ENCODE measurements at regions not wholly inside any gene's neighbourhood (a gene's known extent, or its start where the extent isn't known, plus 50 kb on each side); places are given as distances from the start of the nearest gene placed in this dataset.

GRCh38 chr5:56606192-56606591 lies 209.2 kb upstream of the MAP3K1 start:
- H4K20me1 ChIP-seq (ENCODE audit: insufficient read depth) = no peaks in the 10 kb centered on the region
- no peaks in the 10 kb centered on the region for H3K4me1 ChIP-seq (ENCODE audit: insufficient read depth)
- H3K27me3 ChIP-seq (replicated peaks; ENCODE audit: insufficient read depth) = peaks cover 11% of the 10 kb centered on the region
- no peaks in the 10 kb centered on the region for H3K9me3 ChIP-seq (ENCODE audit: low read depth)
- H3K4me2 ChIP-seq (ENCODE audit: unreplicated experiment) = no peak overlapping the region
- no peak overlapping the region for H2AFZ ChIP-seq
- no peaks in the 10 kb centered on the region for H3K79me2 ChIP-seq (ENCODE audit: insufficient read depth)
- whole genome bisulfite sequencing, 2 experiments (ENCODE audit: low coverage in 1 of 2, low lambda C conversion rate in 2 of 2, missing lambda C conversion rate in 2 of 2) = 83% methylated on average over 3 of the region's 3 CpGs
- no peak for DNase-seq
- H3K4me3 ChIP-seq = no peak overlapping the region
- no peaks in the 10 kb centered on the region for H3K36me3 ChIP-seq (ENCODE audit: low read depth)
- no peaks in the 10 kb centered on the region for H3F3A ChIP-seq (ENCODE audit: insufficient read depth)
- no peak overlapping the region for H3K27ac ChIP-seq
- H3K9me2 ChIP-seq (ENCODE audit: insufficient read depth) = no peaks in the 10 kb centered on the region
- no peak for TF ChIP-seq EZH2 (IDR thresholded peaks at IDR 0.05; ENCODE audit: insufficient read depth, poor library complexity, severe bottlenecking)
- TF ChIP-seq EZH2phosphoT487 (IDR thresholded peaks at IDR 0.05; ENCODE audit: insufficient read depth, low read depth) = no peak
- in situ Hi-C loops (cut with MboI) = no loop called here
- no peak overlapping the region for H3K9ac ChIP-seq

GRCh38 chr5:56605231-56605630 lies 210.1 kb upstream of the MAP3K1 start:
- H3K9me2 ChIP-seq (ENCODE audit: insufficient read depth) = no peaks in the 10 kb centered on the region

GRCh38 chr5:56601641-56602071 lies 213.7 kb upstream of the MAP3K1 start:
- no peak overlapping the region for H3K4me3 ChIP-seq
- no peaks in the 10 kb centered on the region for H3K4me1 ChIP-seq (ENCODE audit: insufficient read depth)
- H3K27me3 ChIP-seq (replicated peaks; ENCODE audit: insufficient read depth) = peaks cover 19% of the 10 kb centered on the region; the same call in 1 of the 2 replicates
- H3K4me2 ChIP-seq (ENCODE audit: unreplicated experiment) = no peak overlapping the region
- TF ChIP-seq EZH2phosphoT487 (IDR thresholded peaks at IDR 0.05; ENCODE audit: insufficient read depth, low read depth) (no peak), EZH2 (IDR thresholded peaks at IDR 0.05; ENCODE audit: insufficient read depth, poor library complexity, severe bottlenecking) (no peak)
- no peak overlapping the region for H2AFZ ChIP-seq
- no peaks in the 10 kb centered on the region for H3K36me3 ChIP-seq (ENCODE audit: low read depth)
- no peak for DNase-seq
- H3F3A ChIP-seq (ENCODE audit: insufficient read depth) = no peaks in the 10 kb centered on the region
- H3K27ac ChIP-seq = no peak overlapping the region
- H3K9me3 ChIP-seq (ENCODE audit: low read depth) = no peaks in the 10 kb centered on the region
- H3K9ac ChIP-seq = no peak overlapping the region
- in situ Hi-C loops (cut with MboI) = no loop called here
- H3K9me2 ChIP-seq (ENCODE audit: insufficient read depth) = no peaks in the 10 kb centered on the region
- no peaks in the 10 kb centered on the region for H3K79me2 ChIP-seq (ENCODE audit: insufficient read depth)
- 45 to 46% methylated on average over 3 of the region's 3 CpGs for WGBS, 2 experiments (ENCODE audit: low coverage in 1 of 2, low lambda C conversion rate in 2 of 2, missing lambda C conversion rate in 2 of 2)
- no peaks in the 10 kb centered on the region for H4K20me1 ChIP-seq (ENCODE audit: insufficient read depth)

More at GRCh38 chr5:56605231-56605630, 210.1 kb upstream of the MAP3K1 start:
- Histone ChIP-seq H3K4me3 (no peak overlapping the region), H3K4me2 (ENCODE audit: unreplicated experiment) (no peak overlapping the region), H3K27me3 (replicated peaks; ENCODE audit: insufficient read depth) (peaks cover 18% of the 10 kb centered on the region), H3K4me1 (ENCODE audit: insufficient read depth) (no peaks in the 10 kb centered on the region), H3K27ac (no peak overlapping the region), H3K9me3 (ENCODE audit: low read depth) (no peaks in the 10 kb centered on the region), H3K79me2 (ENCODE audit: insufficient read depth) (no peaks in the 10 kb centered on the region), H3F3A (ENCODE audit: insufficient read depth) (no peaks in the 10 kb centered on the region), H3K9ac (no peak overlapping the region), H2AFZ (no peak overlapping the region), H4K20me1 (ENCODE audit: insufficient read depth) (no peaks in the 10 kb centered on the region), H3K36me3 (ENCODE audit: low read depth) (no peaks in the 10 kb centered on the region)
- TF ChIP-seq EZH2phosphoT487 (IDR thresholded peaks at IDR 0.05; ENCODE audit: insufficient read depth, low read depth) (no peak), EZH2 (IDR thresholded peaks at IDR 0.05; ENCODE audit: insufficient read depth, poor library complexity, severe bottlenecking) (no peak)
- no peak for DNase-seq
- in situ Hi-C loops (cut with MboI) = no loop called here
- WGBS, 2 experiments (ENCODE audit: low coverage in 1 of 2, low lambda C conversion rate in 2 of 2, missing lambda C conversion rate in 2 of 2) = 71 to 72% methylated on average over 5 of the region's 5 CpGs

GRCh38 chr5:56598941-56599340 lies 216.4 kb upstream of the MAP3K1 start:
- Histone ChIP-seq H3K4me2 (ENCODE audit: unreplicated experiment) (no peak overlapping the region), H3K9ac (no peak overlapping the region), H3K79me2 (ENCODE audit: insufficient read depth) (no peaks in the 10 kb centered on the region), H3K4me3 (no peak overlapping the region), H3K9me3 (ENCODE audit: low read depth) (no peaks in the 10 kb centered on the region), H3K27me3 (replicated peaks; ENCODE audit: insufficient read depth) (peaks cover 24% of the 10 kb centered on the region; the same call in 1 of the 2 replicates), H3K36me3 (ENCODE audit: low read depth) (no peaks in the 10 kb centered on the region), H2AFZ (no peak overlapping the region), H3K4me1 (ENCODE audit: insufficient read depth) (no peaks in the 10 kb centered on the region), H3K9me2 (ENCODE audit: insufficient read depth) (no peaks in the 10 kb centered on the region), H4K20me1 (ENCODE audit: insufficient read depth) (no peaks in the 10 kb centered on the region), H3F3A (ENCODE audit: insufficient read depth) (no peaks in the 10 kb centered on the region), H3K27ac (no peak overlapping the region)
- no peak for DNase-seq
- in situ Hi-C loops (cut with MboI) = no loop called here
- no peak for TF ChIP-seq EZH2phosphoT487 (IDR thresholded peaks at IDR 0.05; ENCODE audit: insufficient read depth, low read depth)
- no peak for TF ChIP-seq EZH2 (IDR thresholded peaks at IDR 0.05; ENCODE audit: insufficient read depth, poor library complexity, severe bottlenecking)

- no peak for DNase-seq
- Histone ChIP-seq H3K36me3 (ENCODE audit: low read depth) (no peaks in the 10 kb centered on the region), H3F3A (ENCODE audit: insufficient read depth) (no peaks in the 10 kb centered on the region), H3K27ac (no peak overlapping the region), H4K20me1 (ENCODE audit: insufficient read depth) (no peaks in the 10 kb centered on the region), H3K9me2 (ENCODE audit: insufficient read depth) (no peaks in the 10 kb centered on the region), H3K27me3 (replicated peaks; ENCODE audit: insufficient read depth) (peaks cover 16% of the 10 kb centered on the region; the same call in 1 of the 2 replicates), H3K79me2 (ENCODE audit: insufficient read depth) (no peaks in the 10 kb centered on the region), H2AFZ (no peak overlapping the region), H3K9me3 (ENCODE audit: low read depth) (no peaks in the 10 kb centered on the region), H3K4me1 (ENCODE audit: insufficient read depth) (no peaks in the 10 kb centered on the region), H3K4me2 (ENCODE audit: unreplicated experiment) (no peak overlapping the region), H3K9ac (no peak overlapping the region), H3K4me3 (no peak overlapping the region)
- WGBS, 2 experiments (ENCODE audit: low coverage in 1 of 2, low lambda C conversion rate in 2 of 2, missing lambda C conversion rate in 2 of 2) = 34 to 42% methylated on average over 4 of the region's 4 CpGs
- in situ Hi-C loops (cut with MboI) = no loop called here
- TF ChIP-seq EZH2phosphoT487 (IDR thresholded peaks at IDR 0.05; ENCODE audit: insufficient read depth, low read depth) (no peak), EZH2 (IDR thresholded peaks at IDR 0.05; ENCODE audit: insufficient read depth, poor library complexity, severe bottlenecking) (no peak)
Measured at GRCh38 chr5:56596155-56596554, 219.2 kb upstream of the MAP3K1 start.

Data from GM23248 (cell line).